Endothelial cell of umbilical vein (primary cell): ENCODE measurements at regions not wholly inside any gene's neighbourhood (a gene's known extent, or its start where the extent isn't known, plus 50 kb on each side); places are given as distances from the start of the nearest gene placed in this dataset.

Experiments used
- POLR2A ChIP-seq: IDR thresholded peaks from 2 replicates; pipeline ENCODE4 v1.6.1; 2012; ENCODE audit warnings: low read depth, mild to moderate bottlenecking, control low read depth, low read length
- TF ChIP-seq, protein P1 (sequence below), 2 donors: IDR thresholded peaks; 1 replicate in 1 of 2; 2 replicates in 1 of 2; pipeline ENCODE4 v1.5.1; 2011; ENCODE audit warnings: low read length in 2 of 2, mild to moderate bottlenecking in 2 of 2, moderate library complexity in 2 of 2, control low read depth in 1 of 2, inconsistent platforms in 1 of 2, low read depth in 1 of 2; ENCODE audit not compliant: insufficient read depth in 1 of 2; ENCODE audit errors: extremely low read depth in 1 of 2

- TF ChIP-seq POLR2A: no peak
- TF ChIP-seq, protein P1, sequence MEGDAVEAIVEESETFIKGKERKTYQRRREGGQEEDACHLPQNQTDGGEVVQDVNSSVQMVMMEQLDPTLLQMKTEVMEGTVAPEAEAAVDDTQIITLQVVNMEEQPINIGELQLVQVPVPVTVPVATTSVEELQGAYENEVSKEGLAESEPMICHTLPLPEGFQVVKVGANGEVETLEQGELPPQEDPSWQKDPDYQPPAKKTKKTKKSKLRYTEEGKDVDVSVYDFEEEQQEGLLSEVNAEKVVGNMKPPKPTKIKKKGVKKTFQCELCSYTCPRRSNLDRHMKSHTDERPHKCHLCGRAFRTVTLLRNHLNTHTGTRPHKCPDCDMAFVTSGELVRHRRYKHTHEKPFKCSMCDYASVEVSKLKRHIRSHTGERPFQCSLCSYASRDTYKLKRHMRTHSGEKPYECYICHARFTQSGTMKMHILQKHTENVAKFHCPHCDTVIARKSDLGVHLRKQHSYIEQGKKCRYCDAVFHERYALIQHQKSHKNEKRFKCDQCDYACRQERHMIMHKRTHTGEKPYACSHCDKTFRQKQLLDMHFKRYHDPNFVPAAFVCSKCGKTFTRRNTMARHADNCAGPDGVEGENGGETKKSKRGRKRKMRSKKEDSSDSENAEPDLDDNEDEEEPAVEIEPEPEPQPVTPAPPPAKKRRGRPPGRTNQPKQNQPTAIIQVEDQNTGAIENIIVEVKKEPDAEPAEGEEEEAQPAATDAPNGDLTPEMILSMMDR (IDR thresholded peaks at IDR 0.05; ENCODE audit: extremely low read depth in 1 of 2, insufficient read depth in 1 of 2, low read depth in 1 of 2, low read length in 2 of 2): no peak
Observed at GRCh38 chr12:80040075-80040738, 59.1 kb upstream of the OTOGL start.
